Mesenchymal stem cell (in vitro differentiated cells and primary cell): ENCODE measurements at regions not wholly inside any gene's neighbourhood (a gene's known extent, or its start where the extent isn't known, plus 50 kb on each side); places are given as distances from the start of the nearest gene placed in this dataset.

Experiments used
- DNase-seq: peaks from one replicate; pipeline ENCODE4 v3.0.0-alpha.2; 2013
- H2AFZ ChIP-seq: one replicate; pipeline ENCODE4 v1.6.1; 2013; ENCODE audit warnings: low read depth, mild to moderate bottlenecking, control low read depth, inconsistent platforms, low read length, moderate library complexity
- H2AK5ac ChIP-seq: 2 replicates; pipeline ENCODE4 v1.6.1; 2013; ENCODE audit warnings: low read length, moderate library complexity, mild to moderate bottlenecking, inconsistent platforms; ENCODE audit not compliant: severe bottlenecking
- H2BK120ac ChIP-seq: one replicate; pipeline ENCODE4 v1.6.1; 2013; ENCODE audit warnings: low read depth, mild to moderate bottlenecking, inconsistent platforms, low read length, moderate library complexity
- H2BK12ac ChIP-seq, 2 experiments: one replicate each; pipeline ENCODE4 v1.6.1; 2013; ENCODE audit warnings: inconsistent platforms in 2 of 2, low read length in 2 of 2, mild to moderate bottlenecking in 2 of 2, moderate library complexity in 2 of 2, control low read depth in 1 of 2
- H2BK15ac ChIP-seq: one replicate; pipeline ENCODE4 v1.6.1; 2013; ENCODE audit warnings: mild to moderate bottlenecking, low read depth, inconsistent platforms; ENCODE audit not compliant: poor library complexity, severe bottlenecking
- H2BK5ac ChIP-seq: 2 replicates; pipeline ENCODE4 v1.6.1; 2013; ENCODE audit warnings: low read depth, mild to moderate bottlenecking, low read length, control low read depth, inconsistent platforms; ENCODE audit not compliant: poor library complexity, severe bottlenecking
- H3K14ac ChIP-seq, 2 experiments: one replicate each; pipeline ENCODE4 v1.6.1; 2013; ENCODE audit warnings: inconsistent platforms in 2 of 2, low read length in 2 of 2, control low read depth in 1 of 2, mild to moderate bottlenecking in 1 of 2, moderate library complexity in 1 of 2
- H3K18ac ChIP-seq, 2 experiments: one replicate each; pipeline ENCODE4 v1.6.1; 2013; ENCODE audit warnings: inconsistent platforms in 2 of 2, low read length in 2 of 2, control low read depth in 1 of 2, low read depth in 1 of 2, mild to moderate bottlenecking in 1 of 2
- H3K23ac ChIP-seq, 2 experiments: one replicate each; pipeline ENCODE4 v1.6.1; 2013; ENCODE audit warnings: inconsistent platforms in 2 of 2, low read length in 2 of 2, mild to moderate bottlenecking in 2 of 2, moderate library complexity in 2 of 2, control low read depth in 1 of 2
- H3K27ac ChIP-seq: 2 replicates; pipeline ENCODE4 v1.5.1; 2013; ENCODE audit warnings: mild to moderate bottlenecking, moderate library complexity, low read length, control low read depth, inconsistent platforms; ENCODE audit not compliant: poor library complexity, severe bottlenecking
- H3K27me3 ChIP-seq, 2 experiments: 2 replicates each; pipeline versions ENCODE4 v1.6.1 to v1.7.0; 2013; ENCODE audit warnings: low read length in 2 of 2, mild to moderate bottlenecking in 2 of 2, moderate library complexity in 2 of 2, control low read depth in 1 of 2, inconsistent platforms in 1 of 2; ENCODE audit not compliant: control insufficient read depth in 1 of 2, insufficient read depth in 1 of 2
- H3K36me3 ChIP-seq, 2 experiments: 2 replicates each; pipeline versions ENCODE4 v1.6.1 to v1.7.0; 2013; ENCODE audit warnings: low read length in 2 of 2, control low read depth in 1 of 2, inconsistent platforms in 1 of 2, low read depth in 1 of 2, mild to moderate bottlenecking in 1 of 2; ENCODE audit not compliant: insufficient read depth in 2 of 2, control insufficient read depth in 1 of 2
- H3K4ac ChIP-seq, 2 experiments: one replicate each; pipeline ENCODE4 v1.6.1; 2013; ENCODE audit warnings: inconsistent platforms in 2 of 2, low read length in 2 of 2, mild to moderate bottlenecking in 2 of 2, moderate library complexity in 2 of 2, control low read depth in 1 of 2, low read depth in 1 of 2
- H3K4me1 ChIP-seq: 2 replicates; pipeline ENCODE4 v1.6.1; 2013; ENCODE audit warnings: low read depth, low read length, control low read depth; ENCODE audit not compliant: control insufficient read depth, insufficient read depth
- H3K4me2 ChIP-seq: 2 replicates; pipeline ENCODE4 v1.6.1; 2013; ENCODE audit warnings: low read length, mild to moderate bottlenecking, inconsistent platforms; ENCODE audit not compliant: poor library complexity, severe bottlenecking
- H3K4me3 ChIP-seq, 2 experiments: 2 replicates each; pipeline versions ENCODE4 v1.5.1 to v1.7.0; 2013; ENCODE audit warnings: low read length in 2 of 2, mild to moderate bottlenecking in 2 of 2, control low read depth in 1 of 2, low read depth in 1 of 2; ENCODE audit not compliant: insufficient read depth in 1 of 2
- H3K79me1 ChIP-seq: replicated peaks from 2 replicates; pipeline ENCODE4 v1.6.1; 2013; ENCODE audit warnings: mild to moderate bottlenecking, control low read depth, low read length, inconsistent platforms; ENCODE audit not compliant: poor library complexity, severe bottlenecking
- H3K9ac ChIP-seq: 2 replicates; pipeline ENCODE4 v1.7.0; 2013; ENCODE audit warnings: mild to moderate bottlenecking, low read length, moderate library complexity
- H3K9me3 ChIP-seq: 2 replicates; pipeline ENCODE4 v1.7.0; 2013; ENCODE audit warnings: mild to moderate bottlenecking, low read length; ENCODE audit not compliant: control insufficient read depth
- H4K8ac ChIP-seq: one replicate; pipeline ENCODE4 v1.6.1; 2013; ENCODE audit warnings: inconsistent platforms, mild to moderate bottlenecking, low read length, moderate library complexity
- H4K91ac ChIP-seq: one replicate; pipeline ENCODE4 v1.6.1; 2013; ENCODE audit warnings: mild to moderate bottlenecking, low read length, inconsistent platforms
- WGBS: methylation state at CpG from one replicate; pipeline ENCODE4 v1.1.7; 2013; ENCODE audit warnings: mixed read lengths; 5-methylcytosine and 5-hydroxymethylcytosine counted together

DNA sequence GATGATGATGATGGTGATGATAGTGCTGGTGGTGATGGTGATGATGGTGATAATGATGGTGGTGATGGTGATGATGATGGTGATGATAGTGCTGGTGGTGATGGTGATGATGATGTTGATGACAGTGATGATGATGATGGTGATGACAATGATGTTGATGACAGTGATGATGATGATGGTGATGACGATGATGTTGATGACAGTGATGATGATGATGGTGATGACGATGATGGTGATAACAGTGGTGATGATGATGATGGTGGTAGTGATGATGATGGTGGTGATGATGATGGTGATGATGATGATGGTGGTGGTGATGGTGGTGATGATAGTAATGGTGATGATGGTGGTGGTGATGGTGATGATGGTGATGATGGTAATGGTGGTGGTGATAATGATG is 80.1 kb upstream of the MXRA5 start:
- H3K9me3 ChIP-seq: no peaks in the 10 kb centered on the region
- 94% methylated on average over 2 of the region's 2 CpGs for WGBS
- no peak for DNase-seq

DNA sequence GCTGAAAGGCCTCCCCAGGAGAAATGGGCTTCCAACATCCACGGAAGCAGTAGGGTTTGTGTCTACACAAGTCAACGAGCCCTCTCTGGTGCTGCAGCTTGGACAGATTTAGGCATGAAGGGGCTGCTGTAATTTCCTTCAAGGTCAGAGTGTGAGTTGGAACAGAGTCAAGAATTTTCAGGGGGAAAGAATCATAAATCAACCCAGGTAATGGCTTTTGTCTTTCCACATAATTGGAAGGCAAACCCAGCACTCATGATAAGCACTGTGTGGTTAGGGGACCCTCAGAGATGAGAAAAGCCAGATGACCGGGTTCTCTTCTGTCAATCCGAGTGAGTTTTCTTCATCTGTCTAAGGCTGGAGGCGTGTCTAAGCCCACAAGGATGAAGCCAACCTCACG is 78.6 kb upstream of the MXRA5 start:
- H2AFZ ChIP-seq: no peak overlapping the region
- H2AK5ac ChIP-seq: no peak overlapping the region
- H3K18ac ChIP-seq: no peak overlapping the region
- no peaks in the 10 kb centered on the region for H3K79me1 ChIP-seq
- no peaks in the 10 kb centered on the region for H3K36me3 ChIP-seq
- H3K27ac ChIP-seq: no peak overlapping the region
- H3K4me1 ChIP-seq: no peaks in the 10 kb centered on the region
- WGBS: 33% methylated on average over 6 of the region's 6 CpGs
- H3K23ac ChIP-seq: no peak overlapping the region
- no peak for DNase-seq
- H2BK5ac ChIP-seq: no peak overlapping the region
- H2BK12ac ChIP-seq: no peak overlapping the region
- no peak overlapping the region for H3K4ac ChIP-seq
- no peaks in the 10 kb centered on the region for H3K27me3 ChIP-seq
- no peaks in the 10 kb centered on the region for H3K9me3 ChIP-seq
- no peak overlapping the region for H3K14ac ChIP-seq
- H2BK15ac ChIP-seq: no peak overlapping the region
- no peak overlapping the region for H3K9ac ChIP-seq
- H4K91ac ChIP-seq: no peak overlapping the region
- H3K4me2 ChIP-seq: no peak overlapping the region
- H4K8ac ChIP-seq: no peak overlapping the region
- no peak overlapping the region for H2BK120ac ChIP-seq
- no peak overlapping the region for H3K4me3 ChIP-seq

More for the DNA sequence above, 80.1 kb upstream of the MXRA5 start:
- no peaks in the 10 kb centered on the region for H3K79me1 ChIP-seq
- no peak overlapping the region for H3K9ac ChIP-seq
- no peak overlapping the region for H3K4ac ChIP-seq
- no peak overlapping the region for H3K18ac ChIP-seq
- no peak overlapping the region for H2AFZ ChIP-seq
- no peak overlapping the region for H3K14ac ChIP-seq
- no peak overlapping the region for H3K4me3 ChIP-seq
- no peak overlapping the region for H2BK15ac ChIP-seq
- H3K23ac ChIP-seq: no peak overlapping the region
- H2BK12ac ChIP-seq: no peak overlapping the region
- H2AK5ac ChIP-seq: no peak overlapping the region
- H2BK5ac ChIP-seq: no peak overlapping the region
- no peaks in the 10 kb centered on the region for H3K4me1 ChIP-seq
- H4K8ac ChIP-seq: no peak overlapping the region
- no peak overlapping the region for H3K4me2 ChIP-seq
- no peak overlapping the region for H4K91ac ChIP-seq
- no peaks in the 10 kb centered on the region for H3K27me3 ChIP-seq
- no peak overlapping the region for H3K27ac ChIP-seq
- no peaks in the 10 kb centered on the region for H3K36me3 ChIP-seq
- no peak overlapping the region for H2BK120ac ChIP-seq

DNA sequence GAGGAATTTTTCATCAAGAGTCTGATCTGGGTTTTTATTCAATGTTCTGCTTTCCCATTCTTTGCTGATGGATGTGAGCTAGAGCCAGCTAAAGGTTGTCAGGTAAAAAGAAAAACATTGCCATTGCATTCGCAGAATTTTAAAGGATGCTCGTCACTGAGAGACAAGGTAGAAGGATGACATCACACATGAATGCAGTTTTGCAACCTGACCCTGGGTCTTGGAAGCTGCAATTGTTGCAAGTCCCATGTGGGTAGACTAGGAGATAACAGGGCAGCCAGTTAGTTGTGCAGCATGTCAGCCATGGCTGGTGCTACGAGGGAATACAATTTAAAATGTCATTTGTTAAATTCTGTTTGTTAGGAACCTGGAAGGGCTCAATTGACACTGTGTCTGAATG is 73.9 kb upstream of the MXRA5 start:
- WGBS: 96% methylated on average over 3 of the region's 3 CpGs
- H3K14ac ChIP-seq: no peak overlapping the region

DNA sequence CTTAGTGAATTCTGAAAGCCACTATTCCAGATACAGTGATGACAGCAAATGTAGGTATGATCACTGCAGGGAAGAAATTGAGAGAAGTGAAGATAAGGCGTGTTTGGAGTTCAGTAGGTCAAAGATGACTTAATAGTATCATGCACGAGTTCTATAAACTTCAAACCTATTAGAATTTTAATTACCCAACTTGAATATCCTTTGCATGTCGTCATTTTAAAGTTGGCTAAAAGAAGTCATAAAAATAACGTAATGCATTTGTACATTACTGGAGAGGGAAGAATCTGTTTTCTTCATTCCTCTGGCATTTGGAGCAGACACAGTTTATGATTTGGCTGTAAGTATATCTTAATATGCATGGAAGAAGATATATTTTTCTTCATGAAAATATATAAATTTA is 68.6 kb upstream of the MXRA5 start:
- WGBS: 83% methylated on average over 1 of the region's 4 CpGs
- H3K23ac ChIP-seq: no peak overlapping the region
- H3K9ac ChIP-seq: no peak overlapping the region
- H2BK15ac ChIP-seq: no peak overlapping the region
- no peak overlapping the region for H2AFZ ChIP-seq
- no peaks in the 10 kb centered on the region for H3K4me1 ChIP-seq
- H3K4me2 ChIP-seq: no peak overlapping the region
- H2BK5ac ChIP-seq: no peak overlapping the region
- no peaks in the 10 kb centered on the region for H3K27me3 ChIP-seq
- H4K91ac ChIP-seq: no peak overlapping the region
- DNase-seq: no peak
- H2BK120ac ChIP-seq: no peak overlapping the region
- H3K4ac ChIP-seq: no peak overlapping the region
- H3K9me3 ChIP-seq: peaks cover 6% of the 10 kb centered on the region
- H3K27ac ChIP-seq: no peak overlapping the region
- no peak overlapping the region for H2AK5ac ChIP-seq
- H3K18ac ChIP-seq: no peak overlapping the region
- H3K14ac ChIP-seq: no peak overlapping the region
- no peak overlapping the region for H4K8ac ChIP-seq
- H3K79me1 ChIP-seq: no peaks in the 10 kb centered on the region
- no peak overlapping the region for H2BK12ac ChIP-seq
- H3K36me3 ChIP-seq: no peaks in the 10 kb centered on the region
- no peak overlapping the region for H3K4me3 ChIP-seq

More for the DNA sequence above, 73.9 kb upstream of the MXRA5 start:
- H2BK12ac ChIP-seq: no peak overlapping the region
- H3K9ac ChIP-seq: no peak overlapping the region
- H3K27me3 ChIP-seq: no peaks in the 10 kb centered on the region
- H3K79me1 ChIP-seq: no peaks in the 10 kb centered on the region
- no peak overlapping the region for H3K4me3 ChIP-seq
- H2BK120ac ChIP-seq: no peak overlapping the region
- H4K8ac ChIP-seq: no peak overlapping the region
- no peak overlapping the region for H4K91ac ChIP-seq
- no peak for DNase-seq
- H2AK5ac ChIP-seq: no peak overlapping the region
- H3K9me3 ChIP-seq: no peaks in the 10 kb centered on the region
- no peaks in the 10 kb centered on the region for H3K36me3 ChIP-seq
- no peaks in the 10 kb centered on the region for H3K4me1 ChIP-seq
- H3K4ac ChIP-seq: no peak overlapping the region
- no peak overlapping the region for H2BK5ac ChIP-seq
- H3K4me2 ChIP-seq: no peak overlapping the region
- H3K23ac ChIP-seq: no peak overlapping the region
- H3K27ac ChIP-seq: no peak overlapping the region
- no peak overlapping the region for H3K18ac ChIP-seq
- no peak overlapping the region for H2AFZ ChIP-seq
- H2BK15ac ChIP-seq: no peak overlapping the region
